HEK293T (cell line): ENCODE measurements at regions not wholly inside any gene's neighbourhood (a gene's known extent, or its start where the extent isn't known, plus 50 kb on each side); places are given as distances from the start of the nearest gene placed in this dataset.

Source experiments
- CTCF ChIA-PET: fragments of 350-600 bp; formaldehyde crosslinking; extraction: SDS; loops from one replicate; lab custom pipeline; 2021; ENCODE audit warnings: antibody characterized with exemption, inconsistent platforms; lab: Yijun Ruan, JAX
- POLR2A ChIA-PET: fragments of 350-600 bp; formaldehyde crosslinking; extraction: SDS; loops from one replicate; lab custom pipeline; 2020; ENCODE audit warnings: antibody characterized with exemption, inconsistent platforms; lab: Yijun Ruan, JAX
- DNase-seq: peaks from one replicate; pipeline ENCODE4 v3.0.0; 2012; ENCODE audit warnings: mixed read lengths; ENCODE audit errors: extremely low spot score
- ARNT ChIP-seq: fragments of 450-650 bp; IDR thresholded peaks from 2 replicates; pipeline ENCODE4 v1.6.1; 2017; ENCODE audit warnings: mild to moderate bottlenecking
- BHLHE40 ChIP-seq: fragments of 450-650 bp; IDR thresholded peaks from 2 replicates; pipeline ENCODE4 v1.6.1; 2016; ENCODE audit warnings: mild to moderate bottlenecking, moderate library complexity, borderline replicate concordance
- CTBP1 ChIP-seq: fragments of 450-650 bp; IDR thresholded peaks from 2 replicates; pipeline ENCODE4 v1.6.1; 2016; ENCODE audit warnings: borderline replicate concordance
- ELF4 ChIP-seq: fragments of 450-650 bp; IDR thresholded peaks from 2 replicates; pipeline ENCODE4 v1.6.1; 2017; ENCODE audit warnings: antibody characterized with exemption
- FOXA1 ChIP-seq: fragments of 450-650 bp; IDR thresholded peaks from 2 replicates; pipeline ENCODE4 v1.6.1; 2016; ENCODE audit warnings: mild to moderate bottlenecking
- FOXK2 ChIP-seq: fragments of 450-650 bp; IDR thresholded peaks from 2 replicates; pipeline ENCODE4 v1.6.1; 2016; ENCODE audit warnings: mild to moderate bottlenecking
- FOXM1 ChIP-seq: fragments of 450-650 bp; IDR thresholded peaks from 2 replicates; pipeline ENCODE4 v1.6.1; 2017; ENCODE audit warnings: mild to moderate bottlenecking, borderline replicate concordance
- HDGF ChIP-seq: fragments of 450-650 bp; IDR thresholded peaks from 2 replicates; pipeline ENCODE4 v1.6.1; 2017; ENCODE audit warnings: antibody characterized with exemption, borderline replicate concordance
- L3MBTL2 ChIP-seq: fragments of 450-650 bp; conservative IDR thresholded peaks from 2 replicates; pipeline ENCODE4 v1.6.1; 2016; ENCODE audit warnings: mild to moderate bottlenecking
- LEF1 ChIP-seq: fragments of 450-650 bp; IDR thresholded peaks from 2 replicates; pipeline ENCODE4 v1.6.1; 2017; ENCODE audit warnings: mild to moderate bottlenecking, borderline replicate concordance
- NFRKB ChIP-seq: fragments of 450-650 bp; IDR thresholded peaks from 2 replicates; pipeline ENCODE4 v1.6.1; 2016; ENCODE audit warnings: mild to moderate bottlenecking, moderate library complexity
- PKNOX1 ChIP-seq: fragments of 450-650 bp; IDR thresholded peaks from 2 replicates; pipeline ENCODE4 v1.6.1; 2016
- SP1 ChIP-seq: fragments of 450-650 bp; IDR thresholded peaks from 2 replicates; pipeline ENCODE4 v1.6.1; 2017
- SUZ12 ChIP-seq: fragments of 450-650 bp; IDR thresholded peaks from 2 replicates; pipeline ENCODE4 v1.6.1; 2016; ENCODE audit warnings: mild to moderate bottlenecking
- TARDBP ChIP-seq: fragments of 450-650 bp; IDR thresholded peaks from 2 replicates; pipeline ENCODE4 v1.6.1; 2016
- ZNF384 ChIP-seq: fragments of 450-650 bp; IDR thresholded peaks from 2 replicates; pipeline ENCODE4 v1.6.1; 2016

GRCh38 chr4:56155432-56155831 is 206.7 kb downstream of the CEP135 start:
- no peak for DNase-seq
- TF ChIP-seq CTBP1 (no peak), TARDBP (no peak), SP1 (no peak), PKNOX1 (no peak), SUZ12 (no peak), BHLHE40 (no peak), FOXK2 (no peak), L3MBTL2 (no peak), FOXM1 (no peak), ELF4 (no peak), ARNT (no peak), FOXA1 (no peak), LEF1 (no peak), HDGF (no peak), ZNF384 (no peak), NFRKB (no peak)
- CTCF ChIA-PET: no interaction called here
- POLR2A ChIA-PET: no interaction called here

- CTCF ChIA-PET: no interaction called here
- no peak for DNase-seq
- no peak for TF ChIP-seq HDGF
- no peak for TF ChIP-seq BHLHE40
- TF ChIP-seq ZNF384: no peak
- TF ChIP-seq LEF1: no peak
- TF ChIP-seq SP1: no peak
- TF ChIP-seq SUZ12: no peak
- no peak for TF ChIP-seq L3MBTL2
- no peak for TF ChIP-seq PKNOX1
- no peak for TF ChIP-seq ARNT
- no peak for TF ChIP-seq CTBP1
- no peak for TF ChIP-seq ELF4
- TF ChIP-seq FOXK2: no peak
- no peak for TF ChIP-seq FOXM1
- no peak for TF ChIP-seq NFRKB
- TF ChIP-seq FOXA1: no peak
- no peak for TF ChIP-seq TARDBP
- POLR2A ChIA-PET: no interaction called here
Observed at GRCh38 chr4:56149591-56149990, 200.8 kb downstream of the CEP135 start.

GRCh38 chr4:56148428-56148827 is 199.7 kb downstream of the CEP135 start:
- no peak for DNase-seq
- ChIA-PET CTCF (no interaction called here), POLR2A (no interaction called here)
- TF ChIP-seq ARNT (no peak), SUZ12 (no peak), FOXM1 (no peak), LEF1 (no peak), TARDBP (no peak), L3MBTL2 (no peak), ELF4 (no peak), PKNOX1 (no peak)

- ChIA-PET POLR2A (no interaction called here), CTCF (no interaction called here)
- no peak for DNase-seq
- no peak for TF ChIP-seq PKNOX1
- TF ChIP-seq FOXM1: no peak
- no peak for TF ChIP-seq HDGF
- TF ChIP-seq LEF1: no peak
- TF ChIP-seq L3MBTL2: no peak
- TF ChIP-seq SUZ12: no peak
- no peak for TF ChIP-seq FOXK2
- TF ChIP-seq ARNT: no peak
- no peak for TF ChIP-seq TARDBP
- TF ChIP-seq ELF4: no peak
- TF ChIP-seq FOXA1: no peak
- no peak for TF ChIP-seq NFRKB
- no peak for TF ChIP-seq SP1
- TF ChIP-seq BHLHE40: no peak
- no peak for TF ChIP-seq CTBP1
- TF ChIP-seq ZNF384: no peak
Observed at GRCh38 chr4:56147371-56147770, 198.6 kb downstream of the CEP135 start.

- CTCF ChIA-PET: no interaction called here
- TF ChIP-seq CTBP1 (no peak), SP1 (no peak), ARNT (no peak), ELF4 (no peak), HDGF (no peak), LEF1 (no peak), L3MBTL2 (no peak), BHLHE40 (no peak), NFRKB (no peak)
- DNase-seq: no peak
- POLR2A ChIA-PET: no interaction called here
Observed at GRCh38 chr4:56146956-56147355, 198.2 kb downstream of the CEP135 start.

GRCh38 chr4:56142088-56142487 is 193.3 kb downstream of the CEP135 start:
- CTCF ChIA-PET: no interaction called here
- POLR2A ChIA-PET: no interaction called here
- TF ChIP-seq TARDBP (no peak), CTBP1 (no peak), BHLHE40 (no peak)
- no peak for DNase-seq
